ENCODE measurements at regions not wholly inside any gene's neighbourhood (a gene's known extent, or its start where the extent isn't known, plus 50 kb on each side); places are given as distances from the start of the nearest gene placed in this dataset.

DNA sequence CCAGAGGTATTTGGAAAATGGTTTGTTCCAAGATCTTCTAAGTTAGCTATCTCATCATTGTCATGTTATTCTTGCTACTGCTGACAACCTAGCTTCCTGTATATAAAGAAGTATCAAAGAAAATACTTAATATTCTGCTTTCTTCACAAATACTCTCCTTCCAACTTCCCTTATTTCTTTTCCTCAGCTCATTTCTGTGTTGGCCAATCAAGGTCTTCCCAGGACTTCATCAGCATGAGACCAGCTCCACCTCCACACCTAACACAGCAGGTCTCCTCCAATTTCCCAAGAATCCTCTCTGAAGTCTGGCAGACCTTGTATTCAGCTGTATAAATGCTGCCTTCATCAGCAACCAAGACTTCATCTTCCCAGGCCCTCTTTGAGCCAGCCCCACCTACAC is 538.6 kb upstream of the JARID2 start:
- DNase-seq, result no peak
- H3F3A ChIP-seq (replicated peaks; ENCODE audit: insufficient read depth), result no peaks in the 10 kb centered on the region
- H3K4me1 ChIP-seq (ENCODE audit: control insufficient read depth in 1 of 2, insufficient read depth in 2 of 2, low read depth in 1 of 2, low read length in 1 of 2), result peaks cover 0 to 3% of the 10 kb centered on the region in 2 experiments; a peak in 1 of 4 replicates
- H3K27ac ChIP-seq (ENCODE audit: low read depth in 2 of 2, low read length in 1 of 2), result no peak overlapping the region
- H3K79me2 ChIP-seq (ENCODE audit: insufficient read depth), result no peaks in the 10 kb centered on the region
- H3K9ac ChIP-seq, result no peak overlapping the region
- no peaks in the 10 kb centered on the region for H3K9me2 ChIP-seq
- ChIA-PET POLR2A (no interaction called here), CTCF (interaction anchor here (0.9 kb wide), 1 partner anchor 23 kb away, joined by 3 read pairs; no protein-coding TSS in a partner anchor)
- TF ChIP-seq FOSL2 (IDR thresholded peaks at IDR 0.05; ENCODE audit: borderline replicate concordance, low read depth), result no peak
- no peak for TF ChIP-seq EP300 (IDR thresholded peaks at IDR 0.05; ENCODE audit: borderline replicate concordance in 1 of 2, low read depth in 1 of 2, low read length in 1 of 2)
- no peak for TF ChIP-seq EZH2phosphoT487 (IDR thresholded peaks at IDR 0.05; ENCODE audit: borderline replicate concordance, low read depth)
- TF ChIP-seq, protein P1, sequence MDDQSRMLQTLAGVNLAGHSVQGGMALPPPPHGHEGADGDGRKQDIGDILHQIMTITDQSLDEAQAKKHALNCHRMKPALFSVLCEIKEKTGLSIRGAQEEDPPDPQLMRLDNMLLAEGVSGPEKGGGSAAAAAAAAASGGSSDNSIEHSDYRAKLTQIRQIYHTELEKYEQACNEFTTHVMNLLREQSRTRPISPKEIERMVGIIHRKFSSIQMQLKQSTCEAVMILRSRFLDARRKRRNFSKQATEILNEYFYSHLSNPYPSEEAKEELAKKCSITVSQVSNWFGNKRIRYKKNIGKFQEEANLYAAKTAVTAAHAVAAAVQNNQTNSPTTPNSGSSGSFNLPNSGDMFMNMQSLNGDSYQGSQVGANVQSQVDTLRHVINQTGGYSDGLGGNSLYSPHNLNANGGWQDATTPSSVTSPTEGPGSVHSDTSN (IDR thresholded peaks at IDR 0.05), result no peak
- TF ChIP-seq, protein P2, sequence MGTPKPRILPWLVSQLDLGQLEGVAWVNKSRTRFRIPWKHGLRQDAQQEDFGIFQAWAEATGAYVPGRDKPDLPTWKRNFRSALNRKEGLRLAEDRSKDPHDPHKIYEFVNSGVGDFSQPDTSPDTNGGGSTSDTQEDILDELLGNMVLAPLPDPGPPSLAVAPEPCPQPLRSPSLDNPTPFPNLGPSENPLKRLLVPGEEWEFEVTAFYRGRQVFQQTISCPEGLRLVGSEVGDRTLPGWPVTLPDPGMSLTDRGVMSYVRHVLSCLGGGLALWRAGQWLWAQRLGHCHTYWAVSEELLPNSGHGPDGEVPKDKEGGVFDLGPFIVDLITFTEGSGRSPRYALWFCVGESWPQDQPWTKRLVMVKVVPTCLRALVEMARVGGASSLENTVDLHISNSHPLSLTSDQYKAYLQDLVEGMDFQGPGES (IDR thresholded peaks at IDR 0.05; ENCODE audit: low read depth, low read length), result no peak
- no peak for TF ChIP-seq RCOR1 (IDR thresholded peaks at IDR 0.05; ENCODE audit: low read length)
- TF ChIP-seq JUND (IDR thresholded peaks at IDR 0.05), result no peak
- TF ChIP-seq RXRA (IDR thresholded peaks at IDR 0.05; ENCODE audit: borderline replicate concordance, low read depth), result no peak
- TF ChIP-seq, protein P3, sequence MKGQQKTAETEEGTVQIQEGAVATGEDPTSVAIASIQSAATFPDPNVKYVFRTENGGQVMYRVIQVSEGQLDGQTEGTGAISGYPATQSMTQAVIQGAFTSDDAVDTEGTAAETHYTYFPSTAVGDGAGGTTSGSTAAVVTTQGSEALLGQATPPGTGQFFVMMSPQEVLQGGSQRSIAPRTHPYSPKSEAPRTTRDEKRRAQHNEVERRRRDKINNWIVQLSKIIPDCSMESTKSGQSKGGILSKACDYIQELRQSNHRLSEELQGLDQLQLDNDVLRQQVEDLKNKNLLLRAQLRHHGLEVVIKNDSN (IDR thresholded peaks at IDR 0.05; ENCODE audit: borderline replicate concordance, low read depth), result no peak
- TF ChIP-seq, protein P4, sequence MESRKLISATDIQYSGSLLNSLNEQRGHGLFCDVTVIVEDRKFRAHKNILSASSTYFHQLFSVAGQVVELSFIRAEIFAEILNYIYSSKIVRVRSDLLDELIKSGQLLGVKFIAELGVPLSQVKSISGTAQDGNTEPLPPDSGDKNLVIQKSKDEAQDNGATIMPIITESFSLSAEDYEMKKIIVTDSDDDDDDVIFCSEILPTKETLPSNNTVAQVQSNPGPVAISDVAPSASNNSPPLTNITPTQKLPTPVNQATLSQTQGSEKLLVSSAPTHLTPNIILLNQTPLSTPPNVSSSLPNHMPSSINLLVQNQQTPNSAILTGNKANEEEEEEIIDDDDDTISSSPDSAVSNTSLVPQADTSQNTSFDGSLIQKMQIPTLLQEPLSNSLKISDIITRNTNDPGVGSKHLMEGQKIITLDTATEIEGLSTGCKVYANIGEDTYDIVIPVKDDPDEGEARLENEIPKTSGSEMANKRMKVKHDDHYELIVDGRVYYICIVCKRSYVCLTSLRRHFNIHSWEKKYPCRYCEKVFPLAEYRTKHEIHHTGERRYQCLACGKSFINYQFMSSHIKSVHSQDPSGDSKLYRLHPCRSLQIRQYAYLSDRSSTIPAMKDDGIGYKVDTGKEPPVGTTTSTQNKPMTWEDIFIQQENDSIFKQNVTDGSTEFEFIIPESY (IDR thresholded peaks at IDR 0.05; ENCODE audit: borderline replicate concordance, low read depth), result no peak
- no peak for TF ChIP-seq RAD21 (IDR thresholded peaks at IDR 0.05; ENCODE audit: low read length)
- TF ChIP-seq, protein P5, sequence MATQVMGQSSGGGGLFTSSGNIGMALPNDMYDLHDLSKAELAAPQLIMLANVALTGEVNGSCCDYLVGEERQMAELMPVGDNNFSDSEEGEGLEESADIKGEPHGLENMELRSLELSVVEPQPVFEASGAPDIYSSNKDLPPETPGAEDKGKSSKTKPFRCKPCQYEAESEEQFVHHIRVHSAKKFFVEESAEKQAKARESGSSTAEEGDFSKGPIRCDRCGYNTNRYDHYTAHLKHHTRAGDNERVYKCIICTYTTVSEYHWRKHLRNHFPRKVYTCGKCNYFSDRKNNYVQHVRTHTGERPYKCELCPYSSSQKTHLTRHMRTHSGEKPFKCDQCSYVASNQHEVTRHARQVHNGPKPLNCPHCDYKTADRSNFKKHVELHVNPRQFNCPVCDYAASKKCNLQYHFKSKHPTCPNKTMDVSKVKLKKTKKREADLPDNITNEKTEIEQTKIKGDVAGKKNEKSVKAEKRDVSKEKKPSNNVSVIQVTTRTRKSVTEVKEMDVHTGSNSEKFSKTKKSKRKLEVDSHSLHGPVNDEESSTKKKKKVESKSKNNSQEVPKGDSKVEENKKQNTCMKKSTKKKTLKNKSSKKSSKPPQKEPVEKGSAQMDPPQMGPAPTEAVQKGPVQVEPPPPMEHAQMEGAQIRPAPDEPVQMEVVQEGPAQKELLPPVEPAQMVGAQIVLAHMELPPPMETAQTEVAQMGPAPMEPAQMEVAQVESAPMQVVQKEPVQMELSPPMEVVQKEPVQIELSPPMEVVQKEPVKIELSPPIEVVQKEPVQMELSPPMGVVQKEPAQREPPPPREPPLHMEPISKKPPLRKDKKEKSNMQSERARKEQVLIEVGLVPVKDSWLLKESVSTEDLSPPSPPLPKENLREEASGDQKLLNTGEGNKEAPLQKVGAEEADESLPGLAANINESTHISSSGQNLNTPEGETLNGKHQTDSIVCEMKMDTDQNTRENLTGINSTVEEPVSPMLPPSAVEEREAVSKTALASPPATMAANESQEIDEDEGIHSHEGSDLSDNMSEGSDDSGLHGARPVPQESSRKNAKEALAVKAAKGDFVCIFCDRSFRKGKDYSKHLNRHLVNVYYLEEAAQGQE (IDR thresholded peaks at IDR 0.05; ENCODE audit: low read depth, low read length), result no peak
- TF ChIP-seq ELF1 (IDR thresholded peaks at IDR 0.05), result no peak
- TF ChIP-seq NRF1 (IDR thresholded peaks at IDR 0.05; ENCODE audit: low read depth, low read length), result no peak
- TF ChIP-seq, protein P6, sequence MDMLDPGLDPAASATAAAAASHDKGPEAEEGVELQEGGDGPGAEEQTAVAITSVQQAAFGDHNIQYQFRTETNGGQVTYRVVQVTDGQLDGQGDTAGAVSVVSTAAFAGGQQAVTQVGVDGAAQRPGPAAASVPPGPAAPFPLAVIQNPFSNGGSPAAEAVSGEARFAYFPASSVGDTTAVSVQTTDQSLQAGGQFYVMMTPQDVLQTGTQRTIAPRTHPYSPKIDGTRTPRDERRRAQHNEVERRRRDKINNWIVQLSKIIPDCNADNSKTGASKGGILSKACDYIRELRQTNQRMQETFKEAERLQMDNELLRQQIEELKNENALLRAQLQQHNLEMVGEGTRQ (IDR thresholded peaks at IDR 0.05; ENCODE audit: borderline replicate concordance, low read depth, low read length), result no peak
- TF ChIP-seq TAF1 (IDR thresholded peaks at IDR 0.05; ENCODE audit: borderline replicate concordance, low read depth, low read length), result no peak
- TF ChIP-seq, protein P7, sequence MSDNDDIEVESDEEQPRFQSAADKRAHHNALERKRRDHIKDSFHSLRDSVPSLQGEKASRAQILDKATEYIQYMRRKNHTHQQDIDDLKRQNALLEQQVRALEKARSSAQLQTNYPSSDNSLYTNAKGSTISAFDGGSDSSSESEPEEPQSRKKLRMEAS (IDR thresholded peaks at IDR 0.05; ENCODE audit: low read depth), result no peak
- TF ChIP-seq FOXM1 (IDR thresholded peaks at IDR 0.05; ENCODE audit: low read depth), result no peak
- no peaks in the 10 kb centered on the region for H3K9me3 ChIP-seq
- H3K4me3 ChIP-seq (ENCODE audit: low read depth in 2 of 2, low read length in 1 of 2), result no peak overlapping the region
- H3K36me3 ChIP-seq (replicated peaks in 1 of 2; ENCODE audit: control insufficient read depth in 1 of 2, insufficient read depth in 2 of 2, low read length in 1 of 2), result no peaks in the 10 kb centered on the region
- H3K27me3 ChIP-seq (ENCODE audit: insufficient read depth), result no peaks in the 10 kb centered on the region
- no peak overlapping the region for H3K4me2 ChIP-seq
- H4K20me1 ChIP-seq (ENCODE audit: insufficient read depth), result no peaks in the 10 kb centered on the region
- H2AFZ ChIP-seq (ENCODE audit: low read depth), result no peak overlapping the region

All from SK-N-SH (cell line).